ENCODE measurements at regions not wholly inside any gene's neighbourhood (a gene's known extent, or its start where the extent isn't known, plus 50 kb on each side); places are given as distances from the start of the nearest gene placed in this dataset.
"Not testable (repeated sequence)": the region's sequence is repeated elsewhere in the genome, so short reads cannot be mapped to it uniquely, and the experiment has no call there.

GRCh38 chr6:27642744-27643456, 170.0 kb upstream of the ZNF184 start:
- H3K23me2 ChIP-seq (ENCODE audit: insufficient read length, low read depth, low read length, poor library complexity, severe bottlenecking): no peaks in the 10 kb centered on the region
- no peaks in the 10 kb centered on the region for H3K4me1 ChIP-seq (ENCODE audit: insufficient read depth, low read length)
- H3K4me2 ChIP-seq (ENCODE audit: insufficient read depth, insufficient read length, low read length): no peak overlapping the region
- no peak overlapping the region for H2BK5ac ChIP-seq (ENCODE audit: insufficient read length, low read length)
- H3K23ac ChIP-seq (ENCODE audit: insufficient read length, low read depth, low read length): no peak overlapping the region
- peaks cover 0 to 2% of the 10 kb centered on the region in 2 experiments; a peak in 4 of 5 replicates for H3K9me3 Mint-ChIP-seq
- H3K27ac ChIP-seq (ENCODE audit: insufficient read length, low read depth, low read length): no peak overlapping the region
- H2BK120ac ChIP-seq (ENCODE audit: low read depth, low read length, poor library complexity, severe bottlenecking): no peak overlapping the region
- no peak for TF ChIP-seq CTCF (conservative IDR thresholded peaks at IDR 0.05)
- H3K36me3 Mint-ChIP-seq (ENCODE audit: insufficient read depth in 1 of 3, low read depth in 3 of 3): no peaks in the 10 kb centered on the region
- H2AFZ ChIP-seq (ENCODE audit: low read length): no peak overlapping the region
- no peaks in the 10 kb centered on the region for H3K79me1 ChIP-seq (ENCODE audit: insufficient read depth, low read depth, low read length, poor library complexity, severe bottlenecking)
- H3K79me2 ChIP-seq (ENCODE audit: insufficient read depth, low read length): no peaks in the 10 kb centered on the region
- no CpG with 5 or more reads among the region's 12 CpGs for whole genome bisulfite sequencing (ENCODE audit: extremely low coverage, insufficient read length, low lambda C conversion rate)
- no peak overlapping the region for H2BK20ac ChIP-seq (ENCODE audit: low read depth, low read length, poor library complexity, severe bottlenecking)
- H3K27me3 Mint-ChIP-seq (ENCODE audit: low read depth): peaks cover 1% of the 10 kb centered on the region
- no peak overlapping the region for H3K56ac ChIP-seq (ENCODE audit: insufficient read length, low read depth, low read length)
- no peak overlapping the region for H3T11ph ChIP-seq (ENCODE audit: low read length)
- DNase-seq: no peak
- H4K91ac ChIP-seq (ENCODE audit: insufficient read length, low read depth, low read length): no peak overlapping the region
- no peak overlapping the region for H3K18ac ChIP-seq (ENCODE audit: insufficient read length, low read depth, low read length)
- no peak overlapping the region for H3K4ac ChIP-seq (ENCODE audit: low read depth, low read length)
- H3K4me3 Mint-ChIP-seq: no peak overlapping the region
- H3K27me3 ChIP-seq (ENCODE audit: insufficient read depth, low read length): no peaks in the 10 kb centered on the region
- H4K8ac ChIP-seq (replicated peaks; ENCODE audit: insufficient read length, low read depth, low read length): no peak overlapping the region
- no peak overlapping the region for H3K9ac ChIP-seq (ENCODE audit: extremely low read depth, insufficient read length, low read length)
- no peak overlapping the region for H2BK12ac ChIP-seq (ENCODE audit: insufficient read length, low read depth, low read length)
- no peak overlapping the region for H4K5ac ChIP-seq (ENCODE audit: insufficient read length, low read depth, low read length)
- H2AK5ac ChIP-seq (ENCODE audit: insufficient read length, low read length): no peak overlapping the region
- no peaks in the 10 kb centered on the region for H3K9me3 ChIP-seq (ENCODE audit: control insufficient read depth, low read depth, low read length)
- no peaks in the 10 kb centered on the region for H3K4me1 Mint-ChIP-seq
- H3K14ac ChIP-seq (ENCODE audit: insufficient read depth, low read length): no peak overlapping the region
- no peak overlapping the region for H3K27ac Mint-ChIP-seq
- H4K20me1 ChIP-seq (ENCODE audit: control insufficient read depth, insufficient read depth, insufficient read length): no peaks in the 10 kb centered on the region
- no peak overlapping the region for H2BK15ac ChIP-seq (ENCODE audit: low read depth, low read length)

GRCh38 chr6:27635886-27636285, 163.0 kb upstream of the ZNF184 start:
- H3K9me3 Mint-ChIP-seq; H2AFZ ChIP-seq (ENCODE audit: low read length); H4K8ac ChIP-seq (replicated peaks; ENCODE audit: insufficient read length, low read depth, low read length); H3K56ac ChIP-seq (ENCODE audit: insufficient read length, low read depth, low read length); H2BK20ac ChIP-seq (ENCODE audit: low read depth, low read length, poor library complexity, severe bottlenecking); H3T11ph ChIP-seq (ENCODE audit: low read length); H3K79me2 ChIP-seq (ENCODE audit: insufficient read depth, low read length); H3K27me3 ChIP-seq (ENCODE audit: insufficient read depth, low read length); H3K23me2 ChIP-seq (ENCODE audit: insufficient read length, low read depth, low read length, poor library complexity, severe bottlenecking); H2BK12ac ChIP-seq (ENCODE audit: insufficient read length, low read depth, low read length); H3K4me3 Mint-ChIP-seq; H3K4ac ChIP-seq (ENCODE audit: low read depth, low read length); H3K9me3 ChIP-seq (ENCODE audit: control insufficient read depth, low read depth, low read length); H3K4me1 ChIP-seq (ENCODE audit: insufficient read depth, low read length); H2BK15ac ChIP-seq (ENCODE audit: low read depth, low read length); DNase-seq; H2BK120ac ChIP-seq (ENCODE audit: low read depth, low read length, poor library complexity, severe bottlenecking); H4K20me1 ChIP-seq (ENCODE audit: control insufficient read depth, insufficient read depth, insufficient read length); H3K9ac ChIP-seq (ENCODE audit: extremely low read depth, insufficient read length, low read length); H3K4me2 ChIP-seq (ENCODE audit: insufficient read depth, insufficient read length, low read length); H4K91ac ChIP-seq (ENCODE audit: insufficient read length, low read depth, low read length); H3K36me3 Mint-ChIP-seq (ENCODE audit: insufficient read depth in 1 of 3, low read depth in 3 of 3); H4K5ac ChIP-seq (ENCODE audit: insufficient read length, low read depth, low read length); H3K14ac ChIP-seq (ENCODE audit: insufficient read depth, low read length); H3K23ac ChIP-seq (ENCODE audit: insufficient read length, low read depth, low read length); H3K27ac Mint-ChIP-seq; H3K79me1 ChIP-seq (ENCODE audit: insufficient read depth, low read depth, low read length, poor library complexity, severe bottlenecking); H3K18ac ChIP-seq (ENCODE audit: insufficient read length, low read depth, low read length); H2BK5ac ChIP-seq (ENCODE audit: insufficient read length, low read length); H3K4me1 Mint-ChIP-seq; H2AK5ac ChIP-seq (ENCODE audit: insufficient read length, low read length); H3K27ac ChIP-seq (ENCODE audit: insufficient read length, low read depth, low read length): not testable (repeated sequence)
- peaks cover 34% of the 10 kb centered on the region for H3K27me3 Mint-ChIP-seq (ENCODE audit: low read depth)
- WGBS (ENCODE audit: extremely low coverage, insufficient read length, low lambda C conversion rate): no CpG with 5 or more reads among the region's 4 CpGs
